NCI-H82 treated with DMSO at 0.1 percent for 48 hours (cell line): ENCODE measurements at regions not wholly inside any gene's neighbourhood (a gene's known extent, or its start where the extent isn't known, plus 50 kb on each side); places are given as distances from the start of the nearest gene placed in this dataset.

Experiments used
- DNase-seq: peaks from one replicate; lab custom pipeline; 2025; ENCODE audit not compliant: unreplicated experiment; lab: John Stamatoyannopoulos, UW

DNA sequence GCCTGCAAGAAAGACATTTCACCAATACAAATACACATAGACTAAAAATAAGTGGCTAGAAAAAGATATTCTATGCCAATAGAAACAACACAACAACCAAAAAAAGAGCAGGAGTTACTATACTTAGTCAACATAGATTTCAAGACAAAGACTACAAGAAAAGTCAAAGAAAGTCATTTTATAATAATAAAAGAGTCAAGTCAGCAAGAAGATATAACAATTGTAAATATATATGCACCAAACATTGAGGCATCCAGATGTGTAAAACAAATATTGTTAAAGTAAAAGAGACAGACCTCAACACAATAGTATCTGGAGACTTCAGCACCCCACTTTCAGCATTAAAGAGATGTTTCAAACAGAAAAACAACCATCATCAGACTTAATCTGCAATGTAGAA is 104.6 kb downstream of the AMY1C start:
- DNase-seq = no peak

DNA sequence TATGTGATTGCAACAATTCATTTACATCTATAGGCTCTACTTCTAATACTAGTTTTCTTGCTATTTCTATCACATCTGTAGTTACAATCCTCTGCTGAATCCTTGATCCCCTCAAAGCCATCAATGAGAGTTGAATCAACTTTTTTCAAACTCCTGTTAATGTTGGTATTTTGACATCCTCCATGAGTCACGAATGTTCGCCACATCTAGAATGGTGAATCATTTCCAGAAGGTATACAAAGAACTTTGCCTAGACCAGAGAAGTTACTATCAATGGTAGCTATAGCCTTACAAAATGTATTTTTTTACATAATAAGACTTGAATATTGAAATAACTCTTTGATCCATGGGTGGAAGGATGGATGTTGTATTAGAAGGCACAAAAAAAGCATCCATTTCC is 110.0 kb downstream of the AMY1C start:
- no peak for DNase-seq

DNA sequence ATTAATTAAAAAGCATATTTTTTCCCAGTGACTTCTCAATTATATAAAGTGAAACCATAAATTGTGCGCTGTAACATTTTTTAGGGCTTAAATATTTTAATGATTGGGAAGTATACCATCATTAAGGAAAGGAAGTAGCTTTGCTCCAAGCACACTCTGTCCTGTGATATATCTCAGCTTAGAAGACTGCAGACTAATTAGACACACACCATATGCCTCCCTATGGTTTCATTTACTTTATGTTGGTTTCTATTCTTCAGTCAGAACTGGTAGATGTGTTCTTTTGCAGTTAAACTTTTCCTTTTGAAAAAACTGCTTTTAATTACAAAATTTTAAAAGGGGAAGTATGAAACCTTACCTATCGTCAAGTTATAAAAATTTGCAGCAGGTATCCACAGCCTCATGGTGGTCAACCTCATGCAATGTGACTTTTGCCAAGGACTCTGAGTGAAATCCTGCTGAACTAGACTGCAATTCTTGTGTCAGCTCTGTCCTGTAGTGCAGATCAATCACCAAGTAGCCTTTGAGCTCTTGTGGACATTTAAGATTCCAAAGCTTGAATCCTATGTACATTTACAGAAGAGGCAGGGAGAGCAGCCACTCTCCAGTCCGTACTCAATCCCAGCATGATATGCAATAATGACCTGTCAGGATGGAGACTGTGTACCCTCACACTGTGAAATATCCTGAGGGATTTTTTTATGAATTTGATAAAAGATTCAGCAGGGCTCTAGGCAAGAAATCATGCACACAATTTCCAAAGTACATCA is 149.1 kb downstream of the AMY1C start:
- DNase-seq = no peak

DNA sequence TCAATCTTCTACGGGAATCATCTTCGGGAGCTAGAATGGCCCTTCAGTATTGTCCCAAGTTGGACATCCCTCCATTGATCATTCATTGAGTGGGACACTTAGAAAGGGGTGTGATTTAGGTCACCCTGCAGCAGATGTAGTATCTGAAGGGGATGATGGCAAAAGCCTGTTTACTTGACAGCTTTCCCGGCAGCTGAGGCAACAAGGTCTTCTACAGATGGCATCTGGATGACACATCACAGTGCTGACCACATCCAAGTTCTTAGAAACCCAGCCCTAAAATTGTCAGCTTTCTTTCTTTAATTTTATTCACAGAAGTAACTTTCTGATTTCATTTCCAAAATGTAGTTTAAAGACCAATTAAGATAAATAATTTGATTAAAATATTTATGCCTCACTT is 150.3 kb downstream of the AMY1C start:
- no peak for DNase-seq

DNA sequence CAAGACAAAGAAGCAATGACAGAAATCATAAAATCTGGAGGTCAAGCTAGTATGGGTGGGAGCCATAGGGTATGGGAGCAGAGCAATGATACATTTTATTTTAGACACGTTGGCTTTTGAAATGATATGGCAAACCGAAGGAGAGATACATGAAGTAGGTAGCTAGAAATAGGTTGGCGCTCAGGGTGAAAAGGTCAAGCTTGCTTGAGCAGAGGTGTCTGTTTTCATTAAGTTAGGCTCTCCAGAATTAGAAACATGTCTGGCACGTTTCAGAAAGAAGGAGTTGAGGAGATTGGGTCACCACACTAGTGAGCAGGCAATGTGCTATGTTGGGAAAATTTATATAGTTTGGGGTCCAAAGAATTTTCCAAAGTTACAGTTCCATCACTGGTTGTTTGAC is 151.4 kb downstream of the AMY1C start:
- no peak for DNase-seq

DNA sequence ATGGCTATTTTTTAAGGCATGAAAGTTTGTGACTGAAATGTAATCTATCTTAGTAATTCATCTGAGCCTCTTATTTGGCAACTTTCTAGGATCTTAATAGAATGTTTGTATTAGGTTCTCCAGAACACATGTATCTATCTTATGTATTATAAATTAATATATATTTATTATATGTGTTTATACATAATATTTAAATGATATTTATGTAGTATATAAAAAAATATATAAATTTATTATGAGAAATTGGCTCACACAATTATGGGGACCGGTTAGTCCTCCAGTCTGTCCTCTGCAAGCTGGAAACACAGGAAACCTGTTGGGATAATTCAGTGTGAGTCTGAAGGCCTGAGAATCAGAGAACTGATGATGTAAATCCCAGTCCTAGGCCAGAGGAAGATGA is 155.7 kb downstream of the AMY1C start:
- DNase-seq = no peak

DNA sequence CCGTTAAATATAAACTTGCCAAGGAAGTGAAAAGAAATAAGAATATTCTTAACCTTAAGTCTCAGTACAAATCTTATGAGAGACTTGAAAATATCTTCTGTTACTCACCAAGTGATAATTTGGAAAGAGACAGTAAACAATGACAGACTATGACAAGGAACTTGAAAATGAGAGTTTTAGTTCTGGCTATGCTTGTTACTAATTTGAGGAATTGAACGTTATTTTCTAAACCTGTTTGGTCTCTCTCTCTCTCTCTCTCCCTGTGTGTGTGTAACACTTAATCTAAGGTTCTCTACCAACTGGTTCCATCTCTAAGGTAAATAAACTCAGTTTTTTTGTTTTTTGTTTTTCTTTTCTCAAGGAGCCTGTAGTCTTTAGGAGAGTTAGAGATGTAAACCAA is 161.8 kb downstream of the AMY1C start:
- DNase-seq = no peak

DNA sequence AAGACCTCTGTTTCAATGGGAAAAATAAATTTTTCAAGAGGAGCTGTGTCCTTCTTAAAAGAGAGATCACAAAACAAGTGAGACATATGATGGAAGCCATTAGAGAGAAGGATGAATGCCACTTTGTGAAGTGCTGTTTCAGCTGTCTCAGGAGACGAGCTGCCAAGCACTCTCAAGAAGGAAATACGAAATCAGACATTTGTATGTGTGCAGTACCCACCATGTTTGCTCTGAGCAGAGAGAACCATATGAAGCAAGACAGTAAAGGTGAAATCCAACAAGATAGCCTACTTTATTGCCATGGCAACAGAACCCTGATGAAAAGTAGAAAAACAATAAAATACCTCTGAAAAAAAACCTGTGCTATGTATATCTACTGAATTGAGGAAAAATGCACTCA is 168.1 kb downstream of the AMY1C start:
- no peak for DNase-seq

DNA sequence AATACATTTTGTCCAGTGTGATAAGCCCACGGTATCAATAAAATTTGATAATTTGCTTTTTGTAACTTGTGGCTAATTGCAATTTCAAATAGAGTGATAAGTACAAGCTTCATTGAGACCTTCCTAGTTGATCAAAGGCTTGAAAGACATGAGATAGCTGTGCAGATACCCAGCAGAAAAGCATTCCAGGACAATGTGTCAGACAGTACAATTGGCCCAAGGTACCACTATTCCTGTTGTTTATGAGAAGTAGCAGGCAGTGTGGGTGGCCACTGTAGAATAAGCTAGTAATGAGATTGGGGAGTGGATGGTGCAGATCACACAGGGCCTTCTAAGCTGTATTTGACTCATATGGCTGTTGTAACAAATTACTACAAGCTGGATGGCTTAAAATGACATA is 182.2 kb downstream of the AMY1C start:
- no peak for DNase-seq

DNA sequence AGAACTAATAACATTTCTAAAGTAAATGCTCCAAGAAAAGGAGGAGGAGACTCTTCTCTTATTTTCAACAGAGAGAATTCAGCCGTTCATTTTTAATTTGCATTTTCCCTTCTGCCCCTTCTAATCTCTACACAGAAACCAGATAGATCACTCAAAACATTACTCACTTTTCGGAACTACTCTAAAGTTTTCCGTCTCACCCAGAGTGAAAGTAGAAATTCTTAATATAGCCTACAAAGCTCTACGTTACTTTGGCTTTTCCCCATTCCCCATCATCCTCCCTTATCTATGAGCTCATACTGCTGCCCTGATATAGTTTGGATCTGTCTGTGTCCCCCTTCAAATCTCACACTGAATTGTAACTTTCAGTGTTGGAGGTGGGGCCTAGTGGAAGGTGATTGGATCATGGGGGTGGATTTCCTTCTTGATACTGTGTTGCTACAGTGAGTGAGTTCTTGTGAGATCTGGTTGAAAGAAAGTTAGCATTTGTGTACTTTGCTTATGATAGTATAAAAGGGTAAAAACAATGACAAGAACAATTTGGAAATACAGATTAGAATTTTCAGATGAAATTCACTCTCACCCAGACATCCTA is 188.2 kb downstream of the AMY1C start:
- no peak for DNase-seq

DNA sequence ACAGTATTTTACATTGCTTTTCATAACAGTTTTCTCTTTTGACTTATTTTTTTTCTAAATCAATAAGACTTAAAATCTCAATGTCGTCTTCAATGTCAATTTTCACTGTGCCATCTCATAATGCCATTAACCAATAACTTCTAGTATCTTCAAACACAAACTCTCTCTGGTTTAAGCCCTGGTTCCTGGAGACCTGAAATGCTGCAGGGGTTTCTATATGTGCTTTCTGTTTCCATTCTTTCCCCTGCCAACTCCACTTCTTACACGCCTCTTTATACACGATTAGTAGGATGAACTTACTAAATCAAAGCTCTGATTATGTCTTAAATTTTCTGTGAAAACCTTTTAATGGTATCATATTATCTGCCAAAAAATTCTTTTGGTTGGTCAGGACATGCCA is 191.4 kb downstream of the AMY1C start:
- DNase-seq = no peak

DNA sequence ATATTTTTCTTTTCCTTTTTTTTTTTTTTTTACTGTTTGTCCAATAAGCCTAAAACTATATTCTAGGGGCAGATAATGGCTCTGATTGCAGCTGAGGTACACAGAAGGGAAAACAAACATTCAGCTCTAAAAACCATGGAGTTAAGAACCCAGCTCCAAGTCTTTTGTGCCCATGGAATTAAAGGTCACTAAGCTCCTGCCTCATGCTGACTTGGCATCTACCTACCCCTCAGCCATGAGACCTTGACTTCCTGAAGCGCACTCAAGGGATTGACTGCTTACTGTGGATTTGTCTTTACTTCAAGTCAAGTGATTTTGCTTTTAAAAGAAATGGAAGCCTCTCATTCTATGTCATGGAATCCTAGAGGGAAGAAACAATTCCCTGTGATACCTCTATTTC is 192.3 kb downstream of the AMY1C start:
- no peak for DNase-seq

DNA sequence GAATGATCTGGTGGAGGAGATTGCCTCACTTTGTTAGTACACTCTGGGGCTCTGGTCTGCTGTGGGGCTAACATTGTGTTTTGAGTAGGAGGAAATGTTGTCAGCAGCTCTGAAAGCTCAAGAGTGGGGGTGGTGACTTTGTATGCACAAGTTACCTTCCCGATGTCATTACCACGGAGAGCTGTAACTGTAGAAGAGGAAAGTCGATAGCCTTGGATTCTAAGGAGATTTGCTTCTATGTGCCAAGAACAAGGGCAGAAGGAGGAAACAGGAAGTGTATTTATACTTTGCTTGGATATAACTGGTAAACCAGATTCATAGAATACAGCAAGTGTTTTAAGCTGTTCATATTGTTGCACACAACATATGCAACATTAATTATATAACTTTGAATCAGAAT is 196.1 kb downstream of the AMY1C start:
- no peak for DNase-seq

DNA sequence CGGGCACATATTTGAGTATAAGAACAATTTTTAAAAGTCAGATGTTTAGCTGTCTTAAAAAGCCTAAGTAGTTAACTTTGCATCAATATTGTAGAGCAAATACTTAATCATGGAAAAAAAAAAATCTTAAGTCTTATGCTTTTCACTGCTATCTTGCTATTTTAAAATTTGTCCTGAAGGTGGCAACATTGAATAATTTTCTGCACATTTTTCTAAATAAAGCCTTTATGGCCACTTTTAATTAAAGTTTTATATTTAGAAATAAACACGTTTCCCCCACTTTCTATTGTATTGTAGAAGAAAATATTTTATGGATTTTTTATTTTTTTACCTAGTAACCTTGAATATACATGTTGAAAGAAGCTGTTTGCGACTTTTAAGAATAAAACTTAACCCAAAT is 198.8 kb downstream of the AMY1C start:
- DNase-seq = no peak

DNA sequence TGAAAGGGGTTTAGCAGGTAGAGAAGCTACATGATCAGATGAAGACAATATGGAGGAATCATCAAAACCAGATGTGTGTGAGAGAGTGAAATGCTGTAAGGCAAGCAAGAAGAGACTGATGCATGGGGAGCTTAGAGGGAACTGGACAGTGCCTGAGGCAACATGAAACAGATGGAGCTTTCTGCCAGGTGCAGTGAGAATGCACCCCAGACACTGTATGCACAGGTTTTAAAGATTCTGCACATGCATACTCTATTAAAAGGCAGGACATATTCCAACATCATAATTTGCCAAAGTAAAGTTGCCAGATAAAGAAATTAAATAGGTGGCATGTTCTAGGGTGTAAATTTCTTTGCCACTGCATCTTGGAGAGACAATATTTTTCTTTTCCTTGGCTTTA is 200.1 kb downstream of the AMY1C start:
- DNase-seq = no peak

DNA sequence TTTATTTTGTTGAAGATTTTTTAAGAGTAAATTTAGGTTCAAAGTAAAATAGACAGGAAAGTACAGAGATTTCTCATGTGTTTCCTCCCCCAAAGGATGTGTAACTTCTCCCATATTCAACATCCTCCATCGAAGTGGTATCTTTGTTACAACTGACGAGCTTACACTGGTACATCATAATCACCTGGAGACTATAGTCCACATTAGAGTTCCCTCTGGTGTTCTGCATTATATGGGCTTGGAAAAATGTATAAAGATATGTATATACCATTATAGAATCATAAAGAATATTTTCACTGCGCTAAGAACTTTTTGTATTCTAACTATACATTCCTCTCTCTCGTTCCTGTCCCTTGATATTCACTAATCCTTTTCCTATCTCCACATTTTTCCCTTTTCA is 203.7 kb downstream of the AMY1C start:
- no peak for DNase-seq

DNA sequence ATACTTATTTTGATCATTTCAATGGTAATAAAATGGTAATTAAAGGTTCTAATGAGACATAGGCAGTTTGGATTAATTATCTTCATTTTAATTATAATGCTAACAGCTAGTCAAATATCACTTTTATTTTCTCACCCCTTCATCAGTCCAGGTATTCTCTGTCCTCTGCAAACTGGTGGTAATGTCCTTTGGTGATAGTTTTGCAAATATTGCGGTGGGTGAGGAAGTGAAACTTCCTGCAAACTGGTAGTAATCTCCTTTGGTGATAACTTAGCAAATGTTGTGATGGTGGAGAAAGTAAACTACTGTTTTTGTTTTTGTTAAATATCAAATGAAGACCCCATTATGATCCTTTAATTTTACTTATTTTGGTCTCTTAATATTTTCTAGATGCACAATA is 209.0 kb downstream of the AMY1C start:
- DNase-seq = no peak

DNA sequence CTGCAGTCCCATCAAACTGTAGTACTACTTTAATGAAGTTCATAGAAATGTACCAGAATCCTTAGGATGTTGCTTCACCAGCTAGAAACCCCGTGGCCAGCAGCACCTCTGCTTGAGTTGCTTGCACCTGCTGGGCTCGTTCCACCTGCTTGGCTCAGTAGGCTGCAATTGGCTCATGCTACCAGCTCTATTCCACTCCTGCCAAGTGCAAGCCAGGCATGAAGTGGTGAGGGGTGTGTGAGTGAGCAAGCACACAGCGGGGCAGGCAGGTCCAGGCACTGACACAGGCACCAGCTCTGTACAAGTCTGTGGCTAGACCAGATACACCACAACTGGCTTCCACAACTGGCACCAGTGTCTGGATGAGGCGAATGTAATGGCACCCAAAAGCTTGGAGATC is 209.9 kb downstream of the AMY1C start:
- DNase-seq = no peak

DNA sequence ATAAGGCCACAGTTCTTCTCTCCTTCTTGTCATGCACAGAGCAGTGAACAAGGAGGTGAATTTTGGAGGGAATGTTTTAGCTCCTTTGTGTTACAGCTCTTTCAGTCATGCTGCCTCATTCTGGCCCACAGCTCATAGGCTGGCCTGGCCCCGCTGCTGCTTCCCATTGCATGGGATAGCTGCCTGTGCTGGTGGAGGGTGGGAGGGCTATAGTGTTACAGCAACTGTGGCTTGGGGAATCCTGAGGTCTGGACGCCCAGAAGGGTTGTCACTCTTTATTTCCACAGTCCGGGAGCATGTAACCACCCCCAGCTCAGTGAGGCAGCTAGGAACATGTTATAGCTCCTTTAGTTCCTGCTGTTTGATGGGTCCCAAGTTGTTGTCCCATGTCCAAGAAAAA is 210.3 kb downstream of the AMY1C start:
- no peak for DNase-seq

DNA sequence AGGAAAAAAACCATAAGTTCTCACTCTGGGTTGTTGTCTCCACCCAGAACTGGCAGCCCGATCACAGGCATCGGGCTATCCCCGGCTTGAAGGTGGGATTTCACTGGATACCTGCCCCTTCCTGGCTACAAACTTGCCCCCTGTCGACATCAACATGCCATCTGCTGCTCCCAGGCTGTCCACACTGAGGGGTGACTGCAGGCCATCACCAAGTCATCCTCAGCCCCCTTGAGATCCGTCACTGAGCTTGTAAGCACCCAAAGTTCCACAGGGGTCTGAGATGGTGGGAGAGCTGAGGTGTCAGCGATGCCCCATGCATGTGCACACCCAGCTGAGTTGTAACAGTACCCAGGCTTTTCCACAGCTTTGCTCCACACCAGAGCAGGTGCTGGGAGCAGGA is 211.0 kb downstream of the AMY1C start:
- no peak for DNase-seq

DNA sequence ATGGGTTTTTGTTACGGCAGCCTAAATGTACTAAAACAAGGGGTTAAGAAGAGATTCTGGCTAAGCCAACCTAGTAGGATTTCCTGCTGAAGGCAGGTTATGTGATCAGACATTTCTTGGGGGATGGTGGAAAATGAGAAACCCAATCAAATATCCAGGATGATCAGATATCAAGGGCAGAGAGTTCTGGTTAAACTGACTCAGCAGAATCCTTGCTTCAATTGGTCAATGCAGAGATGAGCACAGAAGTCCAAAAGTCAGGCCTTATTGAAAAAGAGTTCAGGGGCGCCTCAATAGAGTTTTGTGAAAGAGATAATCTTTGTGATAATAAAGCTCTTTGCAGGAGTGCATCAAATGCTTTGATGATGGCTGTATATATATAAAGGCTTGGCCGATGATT is 237.1 kb downstream of the AMY1C start:
- no peak for DNase-seq

DNA sequence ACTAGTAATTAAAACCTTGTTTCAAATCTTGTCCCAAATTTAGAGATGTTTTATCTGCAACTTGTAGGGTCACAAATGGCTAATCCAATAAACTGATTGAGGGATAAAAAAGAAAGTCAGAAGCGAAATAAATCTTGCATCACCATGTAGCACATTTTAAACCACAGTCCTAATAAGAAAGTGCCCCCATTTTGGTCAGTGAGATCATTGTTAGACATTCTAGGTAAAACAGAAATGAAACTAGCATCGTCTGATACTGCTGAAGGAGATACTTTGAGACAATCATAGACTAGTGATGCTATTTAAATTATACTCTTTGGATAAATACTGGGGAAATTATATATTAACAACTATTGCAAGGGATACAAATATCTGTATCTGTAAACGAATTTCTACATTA is 247.9 kb downstream of the AMY1C start:
- DNase-seq = no peak
